Left lung (tissue), 4 donors: ENCODE measurements at regions not wholly inside any gene's neighbourhood (a gene's known extent, or its start where the extent isn't known, plus 50 kb on each side); places are given as distances from the start of the nearest gene placed in this dataset.

Experiments used
- ATAC-seq: fragments of 200-7000 bp; cut with Tn5 transposase; one replicate; pipeline ENCODE4 v1.9.1; 2020; ENCODE audit warnings: moderate library complexity
- DNase-seq, 4 donors: peaks; one replicate each; pipeline ENCODE4 v3.0.0-alpha.2; 2013 to 2020
- H3K27ac ChIP-seq, 2 donors: fragments of 200-600 bp; sonication (generic) in 1 of 2; one replicate each; pipeline versions ENCODE4 v1.5.0 to v1.8.0; 2020 to 2021
- H3K27me3 ChIP-seq, 2 donors: fragments of 200-600 bp; sonication (generic) in 1 of 2; one replicate each; pipeline versions ENCODE4 v1.5.0 to v1.8.0; 2020 to 2021
- H3K36me3 ChIP-seq, 2 donors: fragments of 200-600 bp; sonication (generic) in 1 of 2; one replicate each; pipeline versions ENCODE4 v1.5.0 to v1.8.0; 2020 to 2021
- H3K4me1 ChIP-seq, 2 donors: fragments of 200-600 bp; one replicate each; pipeline ENCODE4 v1.8.0; 2021
- H3K4me3 ChIP-seq, 2 donors: fragments of 200-600 bp; sonication (generic) in 1 of 2; one replicate each; pipeline versions ENCODE4 v1.5.0 to v1.8.0; 2020 to 2021; ENCODE audit warnings: mild to moderate bottlenecking in 1 of 2
- H3K9me3 ChIP-seq, 2 donors: fragments of 200-600 bp; sonication (generic) in 1 of 2; one replicate each; pipeline versions ENCODE4 v1.5.0 to v1.8.0; 2020 to 2021
- intact Hi-C, 2 donors: fragments of 100-400 bp; cut with DNase I; formaldehyde crosslinking; loops; one replicate each; pipeline versions ENCODE4 v1.11.2 to v1.14.2; 2022
- TF ChIP-seq, protein P1 (sequence below), 2 donors: fragments of 200-600 bp; sonication (generic) in 1 of 2; IDR thresholded peaks; one replicate each; pipeline versions ENCODE4 v1.5.0 to v1.8.0; 2021; ENCODE audit warnings: antibody characterized with exemption in 2 of 2
- donor health status: DM: no; HTN: yes; CAD: no.
- donor health status: DM: no; HTN: no; CAD: no.

DNA sequence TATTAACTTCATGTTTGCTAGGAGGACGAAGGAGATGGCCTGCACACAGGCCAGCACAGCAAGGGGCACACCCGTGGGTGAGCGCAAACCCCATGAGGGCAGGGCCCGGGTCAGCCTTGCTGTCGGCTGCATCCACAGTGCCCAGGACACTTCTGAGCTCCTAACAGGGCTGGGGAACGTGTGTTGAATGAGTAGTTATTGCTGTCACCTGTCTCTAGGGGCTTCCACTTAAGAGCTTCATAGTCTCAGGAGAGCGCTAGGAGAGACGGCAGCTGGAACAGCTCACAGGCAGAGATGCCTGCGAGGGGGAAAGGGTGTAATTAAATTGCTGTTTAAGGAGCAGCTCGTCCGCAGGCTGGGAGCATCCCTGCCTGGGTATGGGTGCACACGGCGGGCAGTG is 91.4 kb upstream of the NEURL1B start:
- TF ChIP-seq, protein P1, sequence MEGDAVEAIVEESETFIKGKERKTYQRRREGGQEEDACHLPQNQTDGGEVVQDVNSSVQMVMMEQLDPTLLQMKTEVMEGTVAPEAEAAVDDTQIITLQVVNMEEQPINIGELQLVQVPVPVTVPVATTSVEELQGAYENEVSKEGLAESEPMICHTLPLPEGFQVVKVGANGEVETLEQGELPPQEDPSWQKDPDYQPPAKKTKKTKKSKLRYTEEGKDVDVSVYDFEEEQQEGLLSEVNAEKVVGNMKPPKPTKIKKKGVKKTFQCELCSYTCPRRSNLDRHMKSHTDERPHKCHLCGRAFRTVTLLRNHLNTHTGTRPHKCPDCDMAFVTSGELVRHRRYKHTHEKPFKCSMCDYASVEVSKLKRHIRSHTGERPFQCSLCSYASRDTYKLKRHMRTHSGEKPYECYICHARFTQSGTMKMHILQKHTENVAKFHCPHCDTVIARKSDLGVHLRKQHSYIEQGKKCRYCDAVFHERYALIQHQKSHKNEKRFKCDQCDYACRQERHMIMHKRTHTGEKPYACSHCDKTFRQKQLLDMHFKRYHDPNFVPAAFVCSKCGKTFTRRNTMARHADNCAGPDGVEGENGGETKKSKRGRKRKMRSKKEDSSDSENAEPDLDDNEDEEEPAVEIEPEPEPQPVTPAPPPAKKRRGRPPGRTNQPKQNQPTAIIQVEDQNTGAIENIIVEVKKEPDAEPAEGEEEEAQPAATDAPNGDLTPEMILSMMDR (IDR thresholded peaks at IDR 0.05) = no peak
- intact Hi-C loops = loop anchor here in 1 of 2 donors (10.0 kb wide), 1 partner anchor 45 kb away; no protein-coding TSS in a partner anchor
- Histone ChIP-seq H3K27me3 (no peaks in the 10 kb centered on the region), H3K27ac (no peak overlapping the region), H3K4me3 (no peak overlapping the region), H3K9me3 (no peaks in the 10 kb centered on the region), H3K36me3 (no peaks in the 10 kb centered on the region), H3K4me1 (no peaks in the 10 kb centered on the region)
- DNase-seq = peak in 1 of 4 donors; percentile 15
- ATAC-seq = no peak

DNA sequence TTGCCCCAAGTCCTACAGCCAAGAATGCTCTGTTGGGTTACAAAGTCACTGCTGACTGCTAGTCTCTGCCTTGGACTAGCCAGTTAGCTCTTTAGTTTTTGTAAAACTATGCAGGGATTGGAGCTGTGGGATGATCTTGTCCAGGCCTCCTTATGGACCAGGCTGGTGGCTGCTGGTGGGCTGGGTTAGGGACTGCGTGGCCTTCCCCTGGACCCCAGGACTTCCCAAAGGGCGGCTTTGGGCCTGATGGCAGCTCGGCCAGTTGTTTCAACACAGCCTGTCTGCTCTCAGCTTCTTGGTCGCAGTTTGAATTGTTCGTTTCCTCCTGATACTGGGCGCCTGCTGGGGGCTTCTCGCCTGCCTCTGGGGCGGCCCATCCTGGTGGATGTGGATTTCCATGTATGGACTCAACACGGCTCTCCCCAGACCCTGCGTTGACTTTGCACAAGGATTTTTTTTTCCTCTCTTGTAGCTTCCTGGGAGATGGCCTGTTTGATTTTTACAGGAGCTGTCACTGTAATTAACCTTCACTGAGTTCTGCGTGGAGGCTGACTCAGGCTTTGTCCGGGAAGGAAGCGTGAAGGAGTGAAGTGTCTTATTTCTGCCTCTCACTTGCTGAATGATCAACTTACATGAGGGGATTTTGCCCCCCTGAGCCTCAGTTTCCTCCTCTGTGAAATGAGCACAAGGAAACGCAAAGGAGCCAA is 91.9 kb upstream of the NEURL1B start:
- H3K4me3 ChIP-seq = no peak overlapping the region
- no peaks in the 10 kb centered on the region for H3K4me1 ChIP-seq
- no peaks in the 10 kb centered on the region for H3K36me3 ChIP-seq
- TF ChIP-seq, protein P1 (IDR thresholded peaks at IDR 0.05) = no peak
- no peak overlapping the region for H3K27ac ChIP-seq
- H3K9me3 ChIP-seq = no peaks in the 10 kb centered on the region
- H3K27me3 ChIP-seq = no peaks in the 10 kb centered on the region
- no peak for ATAC-seq
- intact Hi-C loops = no loop called here
- peak in 1 of 4 donors; percentile 15 for DNase-seq

DNA sequence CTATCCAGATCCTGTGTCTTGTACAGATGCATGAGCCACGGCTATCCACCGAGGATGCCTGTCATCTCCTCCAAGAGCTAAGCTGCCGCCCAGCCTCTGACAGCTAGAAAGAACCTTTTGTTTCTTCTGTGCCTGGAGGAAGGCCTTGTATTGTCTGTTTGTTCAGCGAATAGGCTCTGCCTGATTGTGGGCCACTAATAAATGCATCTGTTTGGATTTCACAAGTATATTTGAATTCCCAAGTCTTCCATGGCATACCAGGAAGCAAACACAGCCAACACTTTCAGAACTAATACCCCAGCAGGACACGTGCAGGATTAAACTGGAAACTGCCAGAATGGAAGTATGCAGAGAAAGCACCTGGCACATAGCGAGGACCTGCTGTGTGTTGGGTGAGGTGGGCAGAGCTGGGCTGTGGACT is 92.7 kb upstream of the NEURL1B start:
- Histone ChIP-seq H3K27me3 (no peaks in the 10 kb centered on the region), H3K4me3 (no peak overlapping the region), H3K36me3 (no peaks in the 10 kb centered on the region), H3K27ac (no peak overlapping the region), H3K9me3 (no peaks in the 10 kb centered on the region), H3K4me1 (no peaks in the 10 kb centered on the region)
- intact Hi-C loops = no loop called here
- TF ChIP-seq, protein P1 (IDR thresholded peaks at IDR 0.05) = no peak
- ATAC-seq = no peak
- DNase-seq = peak in 1 of 4 donors; percentile 2

DNA sequence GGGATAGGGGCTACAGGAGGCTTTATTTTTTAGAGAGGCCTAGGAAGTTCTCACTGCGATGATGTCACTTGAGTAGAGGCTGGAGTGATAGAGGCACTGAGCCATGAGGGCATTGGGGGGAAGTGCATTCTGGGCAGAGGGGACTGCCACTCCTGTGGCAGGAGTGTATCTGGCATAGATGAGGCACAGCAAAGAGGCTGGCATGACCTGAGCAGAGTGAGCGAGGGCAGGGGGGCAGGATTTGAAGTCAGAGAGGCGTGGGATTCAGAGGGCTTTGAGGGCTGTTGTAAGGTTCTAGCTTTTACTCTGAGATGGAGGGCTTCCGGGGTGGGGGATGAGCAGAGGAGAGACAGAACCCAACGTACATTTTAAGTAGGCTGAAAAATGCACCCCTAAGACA is 91.9 kb upstream of the SH3PXD2B start:
- TF ChIP-seq, protein P1 (IDR thresholded peaks at IDR 0.05) = no peak
- DNase-seq = peak in 1 of 4 donors; percentile 11
- H3K27ac ChIP-seq = no peak overlapping the region
- intact Hi-C loops = no loop called here
- H3K9me3 ChIP-seq = no peaks in the 10 kb centered on the region
- no peaks in the 10 kb centered on the region for H3K4me1 ChIP-seq
- H3K27me3 ChIP-seq = no peaks in the 10 kb centered on the region
- no peak for ATAC-seq
- no peak overlapping the region for H3K4me3 ChIP-seq
- H3K36me3 ChIP-seq = no peaks in the 10 kb centered on the region

DNA sequence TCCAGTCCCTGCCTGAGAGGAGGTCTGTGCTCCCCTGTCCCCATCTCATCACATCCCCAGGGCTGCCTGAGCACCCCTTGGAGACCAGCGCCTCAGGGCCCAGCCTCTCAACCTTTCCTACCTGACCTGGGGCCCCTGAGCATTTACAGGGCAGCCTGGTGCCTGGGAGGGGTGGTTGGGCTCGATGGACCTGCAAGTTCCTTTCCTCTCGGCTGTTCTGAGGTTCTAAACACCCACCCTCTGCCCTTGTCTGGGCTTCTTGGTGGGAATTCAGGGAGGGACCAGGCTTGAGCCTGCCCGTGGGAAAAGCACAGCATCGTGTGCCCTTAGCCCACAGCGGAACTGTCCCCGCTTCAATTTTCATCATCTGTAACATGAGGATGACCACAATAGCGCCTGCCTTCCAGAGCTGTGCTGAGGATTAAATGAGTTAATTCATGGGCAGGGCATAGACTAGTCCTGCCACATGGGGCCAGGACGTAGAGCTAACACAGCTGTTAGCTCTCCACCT is 91.0 kb upstream of the SH3PXD2B start:
- intact Hi-C loops = no loop called here
- Histone ChIP-seq H3K27me3 (no peaks in the 10 kb centered on the region), H3K9me3 (no peaks in the 10 kb centered on the region), H3K27ac (no peak overlapping the region), H3K36me3 (no peaks in the 10 kb centered on the region), H3K4me3 (no peak overlapping the region), H3K4me1 (no peaks in the 10 kb centered on the region)
- TF ChIP-seq, protein P1 (IDR thresholded peaks at IDR 0.05) = no peak
- ATAC-seq = no peak
- DNase-seq = peak in 1 of 4 donors; percentile 4
